WTC11 (cell line): ENCODE measurements at regions not wholly inside any gene's neighbourhood (a gene's known extent, or its start where the extent isn't known, plus 50 kb on each side); places are given as distances from the start of the nearest gene placed in this dataset.

Experiments used
- ATAC-seq: fragments of 200-7000 bp; cut with Tn5 transposase; 2 replicates; pipeline ENCODE4 v1.10.0; 2021; ENCODE audit warnings: mild to moderate bottlenecking, moderate library complexity
- CTCF ChIA-PET: fragments of 300-600 bp; sonication (Branson Sonifier 250); formaldehyde crosslinking; loops from one replicate; lab custom pipeline; 2021; ENCODE audit warnings: antibody characterized with exemption; lab: Charles Lee
- POLR2A ChIA-PET: fragments of 350-600 bp; sonication (Branson Sonifier 250); formaldehyde crosslinking; loops from one replicate; lab custom pipeline; 2021; ENCODE audit warnings: antibody characterized with exemption; lab: Charles Lee
- DNase-seq: peaks from one replicate; pipeline ENCODE4 v3.0.0; 2021; ENCODE audit warnings: low spot score
- H3K27ac Mint-ChIP-seq: 2 replicates; pipeline ENCODE4 v1.8.0; 2021; ENCODE audit warnings: mixed read lengths
- H3K27me3 Mint-ChIP-seq: 2 replicates; pipeline ENCODE4 v1.8.0; 2021; ENCODE audit warnings: low read depth, mild to moderate bottlenecking, moderate library complexity, mixed read lengths
- H3K36me3 Mint-ChIP-seq: 2 replicates; pipeline ENCODE4 v1.8.0; 2021; ENCODE audit warnings: mixed read lengths
- H3K4me1 Mint-ChIP-seq: 2 replicates; pipeline ENCODE4 v1.8.0; 2022; ENCODE audit warnings: mixed read lengths
- H3K4me3 Mint-ChIP-seq: 2 replicates; pipeline ENCODE4 v1.8.0; 2021; ENCODE audit warnings: mild to moderate bottlenecking, moderate library complexity, mixed read lengths
- H3K9me3 Mint-ChIP-seq: 2 replicates; pipeline ENCODE4 v1.8.0; 2021; ENCODE audit warnings: mixed read lengths
- ARID4B ChIP-seq: sonication (generic); formaldehyde crosslinking; IDR thresholded peaks from 2 replicates; pipeline ENCODE4 v1.8.0; 2023; ENCODE audit warnings: missing genetic modification reagents, mild to moderate bottlenecking, borderline replicate concordance
- ATF3 ChIP-seq: sonication (generic); formaldehyde crosslinking; conservative IDR thresholded peaks from 2 replicates; pipeline ENCODE4 v1.8.1; 2022; ENCODE audit warnings: mild to moderate bottlenecking, missing genetic modification reagents
- ATF6 ChIP-seq: sonication (generic); formaldehyde crosslinking; IDR thresholded peaks from 2 replicates; pipeline ENCODE4 v1.8.1; 2023; ENCODE audit warnings: mild to moderate bottlenecking, missing genetic modification reagents
- ELF4 ChIP-seq: sonication (generic); formaldehyde crosslinking; IDR thresholded peaks from 2 replicates; pipeline ENCODE4 v1.8.1; 2022; ENCODE audit warnings: low read depth, mild to moderate bottlenecking, moderate library complexity, missing genetic modification reagents
- EMX1 ChIP-seq: fragments of 250-450 bp; sonication (Bioruptor Pico); IDR thresholded peaks from 2 replicates; pipeline ENCODE4 v1.8.0; 2021; ENCODE audit warnings: mild to moderate bottlenecking
- FOXK1 ChIP-seq: sonication (generic); formaldehyde crosslinking; IDR thresholded peaks from 2 replicates; pipeline ENCODE4 v1.8.0; 2022; ENCODE audit warnings: mild to moderate bottlenecking, moderate library complexity, missing genetic modification reagents
- GABPB1 ChIP-seq: sonication (generic); formaldehyde crosslinking; IDR thresholded peaks from 2 replicates; pipeline ENCODE4 v1.8.1; 2023; ENCODE audit warnings: mild to moderate bottlenecking, missing genetic modification reagents
- IRF2 ChIP-seq: sonication (generic); formaldehyde crosslinking; IDR thresholded peaks from 2 replicates; pipeline ENCODE4 v1.8.0; 2022; ENCODE audit warnings: low read depth, missing genetic modification reagents, borderline replicate concordance
- JUN ChIP-seq: sonication (generic); formaldehyde crosslinking; IDR thresholded peaks from 2 replicates; pipeline ENCODE4 v1.8.0; 2023; ENCODE audit warnings: mild to moderate bottlenecking, missing genetic modification reagents
- MAX ChIP-seq: sonication (generic); formaldehyde crosslinking; IDR thresholded peaks from 2 replicates; pipeline ENCODE4 v1.8.0; 2022; ENCODE audit warnings: mild to moderate bottlenecking, missing genetic modification reagents
- MXD4 ChIP-seq: fragments of 250-450 bp; sonication (Bioruptor Pico); IDR thresholded peaks from 2 replicates; pipeline ENCODE4 v1.8.0; 2021; ENCODE audit warnings: mild to moderate bottlenecking, moderate library complexity, borderline replicate concordance
- PRDM15 ChIP-seq: sonication (generic); formaldehyde crosslinking; IDR thresholded peaks from 2 replicates; pipeline ENCODE4 v1.8.0; 2022; ENCODE audit warnings: missing genetic modification reagents
- SMAD4 ChIP-seq: sonication (generic); formaldehyde crosslinking; IDR thresholded peaks from 2 replicates; pipeline ENCODE4 v1.8.0; 2022; ENCODE audit warnings: mild to moderate bottlenecking, missing genetic modification reagents
- TEAD1 ChIP-seq: sonication (generic); formaldehyde crosslinking; IDR thresholded peaks from 2 replicates; pipeline ENCODE4 v1.8.0; 2022; ENCODE audit warnings: mild to moderate bottlenecking, missing genetic modification reagents
- ZBTB21 ChIP-seq: sonication (generic); formaldehyde crosslinking; IDR thresholded peaks from 2 replicates; pipeline ENCODE4 v1.8.1; 2023; ENCODE audit warnings: mild to moderate bottlenecking, missing genetic modification reagents, borderline replicate concordance
- ZMAT4 ChIP-seq: fragments of 250-450 bp; sonication (Bioruptor Pico); IDR thresholded peaks from 2 replicates; pipeline ENCODE4 v1.9.0; 2021; ENCODE audit warnings: mild to moderate bottlenecking
- ZNF423 ChIP-seq: fragments of 250-450 bp; sonication (Bioruptor Pico); IDR thresholded peaks from 2 replicates; pipeline ENCODE4 v2.1.2; 2022; ENCODE audit warnings: mild to moderate bottlenecking, moderate library complexity

- no peak for TF ChIP-seq ATF3 (CRISPR knock-in tag)
- TF ChIP-seq ELF4 (CRISPR knock-in tag): no peak
- TF ChIP-seq SMAD4 (CRISPR knock-in tag): no peak
- no peak for TF ChIP-seq FOXK1 (CRISPR knock-in tag)
- TF ChIP-seq JUN (CRISPR knock-in tag): no peak
- TF ChIP-seq ARID4B (CRISPR knock-in tag): no peak
- no peak for TF ChIP-seq MAX (CRISPR knock-in tag)
- TF ChIP-seq ZBTB21 (CRISPR knock-in tag): no peak
- TF ChIP-seq GABPB1 (CRISPR knock-in tag): no peak
- no peak for TF ChIP-seq IRF2 (CRISPR knock-in tag)
- no peak for TF ChIP-seq EMX1 (CRISPR knock-in tag)
- TF ChIP-seq PRDM15: no peak
- Mint-ChIP-seq H3K27me3 (no peaks in the 10 kb centered on the region), H3K4me3 (no peak overlapping the region), H3K4me1 (no peaks in the 10 kb centered on the region), H3K9me3 (0 out of 2 replicates have a peak, but pooled peaks cover 3% of the 10 kb centered on the region), H3K27ac (no peak overlapping the region), H3K36me3 (no peaks in the 10 kb centered on the region)
- no peak for DNase-seq
- ATAC-seq: no peak
- ChIA-PET POLR2A (no interaction called here), CTCF (no interaction called here)
Measured at GRCh38 chr12:115528466-115528865, 749.0 kb downstream of the MED13L start.

GRCh38 chr12:115521771-115522409 is 755.6 kb downstream of the MED13L start:
- H3K27ac Mint-ChIP-seq: no peak overlapping the region; the same call in 1 of the 2 replicates
- DNase-seq (no peak), ATAC-seq (no peak)
- H3K4me3 Mint-ChIP-seq: no peak overlapping the region
- POLR2A ChIA-PET: no interaction called here
- CTCF ChIA-PET: no interaction called here
- TF ChIP-seq MXD4: no peak
- peaks cover 20% of the 10 kb centered on the region for H3K4me1 Mint-ChIP-seq
- H3K27me3 Mint-ChIP-seq: no peaks in the 10 kb centered on the region
- peaks cover 13% of the 10 kb centered on the region for H3K36me3 Mint-ChIP-seq
- H3K9me3 Mint-ChIP-seq: peaks cover 14% of the 10 kb centered on the region

- Mint-ChIP-seq H3K27me3 (peaks cover 4% of the 10 kb centered on the region), H3K9me3 (peaks cover 31% of the 10 kb centered on the region), H3K4me3 (no peak overlapping the region), H3K36me3 (peaks cover 26% of the 10 kb centered on the region), H3K4me1 (peaks cover 20% of the 10 kb centered on the region), H3K27ac (no peak overlapping the region)
- CTCF ChIA-PET: no interaction called here
- DNase-seq: no peak
- POLR2A ChIA-PET: no interaction called here
- no peak for ATAC-seq
- no peak for TF ChIP-seq TEAD1 (CRISPR knock-in tag)
- no peak for TF ChIP-seq ZMAT4 (CRISPR knock-in tag)
- TF ChIP-seq ARID4B (CRISPR knock-in tag): no peak
- TF ChIP-seq ATF6 (CRISPR knock-in tag): no peak
- TF ChIP-seq ZNF423: no peak
Measured at GRCh38 chr12:115519887-115520286, 757.6 kb downstream of the MED13L start.
